PFSK-1 (cell line): ENCODE measurements at regions not wholly inside any gene's neighbourhood (a gene's known extent, or its start where the extent isn't known, plus 50 kb on each side); places are given as distances from the start of the nearest gene placed in this dataset.

ENCODE experiments used
- POLR2AphosphoS5 ChIP-seq: IDR thresholded peaks from 2 replicates; pipeline ENCODE4 v1.6.1; 2012; ENCODE audit warnings: low read depth, mild to moderate bottlenecking, control low read depth, low read length, moderate library complexity
- REST ChIP-seq, 2 experiments: IDR thresholded peaks; 2 replicates each; pipeline versions ENCODE4 v1.6.1 to v1.8.0; 2011 to 2012; ENCODE audit warnings: low read depth in 2 of 2, low read length in 2 of 2, control low read depth in 1 of 2, inconsistent platforms in 1 of 2, mild to moderate bottlenecking in 1 of 2, moderate library complexity in 1 of 2; ENCODE audit not compliant: insufficient read depth in 1 of 2
- SIN3A ChIP-seq: IDR thresholded peaks from 2 replicates; pipeline ENCODE4 v1.6.1; 2012; ENCODE audit warnings: mild to moderate bottlenecking, low read length, moderate library complexity, borderline replicate concordance; ENCODE audit not compliant: insufficient read depth
- TAF1 ChIP-seq: IDR thresholded peaks from 2 replicates; pipeline ENCODE4 v1.6.1; 2012; ENCODE audit warnings: low read length, control low read depth, borderline replicate concordance; ENCODE audit not compliant: insufficient read depth

GRCh38 chr7:98705626-98706025, 88.5 kb downstream of the NPTX2 start:
- no peak for TF ChIP-seq TAF1
- TF ChIP-seq REST (IDR thresholded peaks at IDR 0.05; ENCODE audit: insufficient read depth in 1 of 2, low read depth in 2 of 2, low read length in 2 of 2), result no peak
- TF ChIP-seq SIN3A, result no peak
- TF ChIP-seq POLR2AphosphoS5, result no peak
